Keratinocyte (primary cell): ENCODE measurements at regions not wholly inside any gene's neighbourhood (a gene's known extent, or its start where the extent isn't known, plus 50 kb on each side); places are given as distances from the start of the nearest gene placed in this dataset.

Experiments
- DNase-seq: peaks from one replicate; pipeline ENCODE4 v3.0.0-alpha.2; 2011; ENCODE audit warnings: low read depth, missing footprints, low spot score
- FAIRE-seq: peaks from 2 replicates; lab custom pipeline; 2011; peaks lifted over from hg19 to GRCh38; lab: Jason Lieb, UNC
- H2AFZ ChIP-seq: 2 replicates; pipeline ENCODE4 v1.6.0; 2012; ENCODE audit warnings: low read length, control low read depth, inconsistent platforms; ENCODE audit not compliant: control insufficient read depth
- H3K27ac ChIP-seq: 2 replicates; pipeline ENCODE4 v1.5.1; 2011; ENCODE audit warnings: low read length; ENCODE audit not compliant: control insufficient read depth, insufficient read depth
- H3K27me3 ChIP-seq: 3 replicates; pipeline ENCODE4 v1.6.0; 2011; ENCODE audit warnings: low read length; ENCODE audit not compliant: control insufficient read depth, insufficient read depth; ENCODE audit errors: extremely low read depth
- H3K36me3 ChIP-seq, 2 experiments: 2 replicates in 1 of 2; 3 replicates in 1 of 2; pipeline ENCODE4 v1.5.1; 2011; ENCODE audit warnings: low read length in 2 of 2, mild to moderate bottlenecking in 1 of 2; ENCODE audit not compliant: control insufficient read depth in 2 of 2, insufficient read depth in 2 of 2; ENCODE audit errors: extremely low read depth in 1 of 2
- H3K4me1 ChIP-seq: 3 replicates; pipeline ENCODE4 v1.5.1; 2011; ENCODE audit warnings: low read length; ENCODE audit not compliant: control insufficient read depth, insufficient read depth; ENCODE audit errors: extremely low read depth
- H3K4me2 ChIP-seq: 3 replicates; pipeline ENCODE4 v1.6.0; 2011; ENCODE audit warnings: low read depth, low read length; ENCODE audit not compliant: control insufficient read depth, insufficient read depth; ENCODE audit errors: extremely low read depth
- H3K4me3 ChIP-seq, 3 experiments: fragments of 200-600 bp in 1 of 3; sonication (generic) in 1 of 3; 2 replicates in 2 of 3; 3 replicates in 1 of 3; pipeline ENCODE4 v1.5.1; 2011 to 2016; ENCODE audit warnings: low read length in 3 of 3, mild to moderate bottlenecking in 3 of 3, control low read depth in 2 of 3, inconsistent platforms in 1 of 3, low read depth in 1 of 3, mixed read lengths in 1 of 3, mixed run types in 1 of 3, moderate library complexity in 1 of 3; ENCODE audit not compliant: control insufficient read depth in 2 of 3, insufficient read depth in 2 of 3; ENCODE audit errors: extremely low read depth in 1 of 3
- H3K79me2 ChIP-seq: 2 replicates; pipeline ENCODE4 v1.6.0; 2012; ENCODE audit warnings: low read length; ENCODE audit not compliant: control insufficient read depth, insufficient read depth
- H3K9ac ChIP-seq: 3 replicates; pipeline ENCODE4 v1.6.0; 2011; ENCODE audit warnings: low read length; ENCODE audit not compliant: control insufficient read depth, insufficient read depth; ENCODE audit errors: extremely low read depth
- H3K9me1 ChIP-seq: 3 replicates; pipeline ENCODE4 v1.6.0; 2011; ENCODE audit warnings: low read length; ENCODE audit not compliant: control insufficient read depth, insufficient read depth; ENCODE audit errors: extremely low read depth
- H3K9me3 ChIP-seq: 2 replicates; pipeline ENCODE4 v1.5.1; 2012; ENCODE audit warnings: low read depth, low read length; ENCODE audit not compliant: control insufficient read depth
- H4K20me1 ChIP-seq: 3 replicates; pipeline ENCODE4 v1.6.0; 2011; ENCODE audit warnings: low read length; ENCODE audit not compliant: control insufficient read depth, insufficient read depth; ENCODE audit errors: extremely low read depth
- CTCF ChIP-seq, 3 experiments: IDR thresholded peaks in 1 of 3; conservative IDR thresholded peaks in 1 of 3; optimal IDR thresholded peaks in 1 of 3; 2 replicates in 2 of 3; 3 replicates in 1 of 3; pipeline versions ENCODE3 to v1.5.1; 2011; ENCODE audit warnings: low read length in 3 of 3, mild to moderate bottlenecking in 3 of 3, moderate library complexity in 2 of 3, control low read depth in 1 of 3, inconsistent platforms in 1 of 3; ENCODE audit not compliant: insufficient read depth in 2 of 3; ENCODE audit errors: extremely low read depth in 1 of 3
- EZH2 ChIP-seq: IDR thresholded peaks from one replicate; pipeline ENCODE4 v1.6.1; 2012; ENCODE audit warnings: inconsistent platforms, mild to moderate bottlenecking, low read length, moderate library complexity
- dilution Hi-C: fragments of 300-500 bp; cut with MboI; formaldehyde crosslinking; loops from one replicate; pipeline ENCODE4 v1.7.0; 2020; ENCODE audit warnings: low sequenced_read_pairs; ENCODE audit not compliant: extremely low pct_ligation_motif_present

GRCh38 chr10:63696205-63696604, 175.0 kb downstream of the REEP3 start:
- dilution Hi-C loops = no loop called here
- H2AFZ ChIP-seq = no peak overlapping the region
- TF ChIP-seq CTCF (optimal IDR thresholded peaks at IDR 0.05 in 1 of 3, IDR thresholded peaks at IDR 0.05 in 1 of 3, conservative IDR thresholded peaks at IDR 0.05 in 1 of 3; ENCODE audit: extremely low read depth in 1 of 3, insufficient read depth in 2 of 3, low read length in 3 of 3) (no peak), EZH2 (no peak)
- no peak for FAIRE-seq
- H3K9me1 ChIP-seq = no peaks in the 10 kb centered on the region
- H3K27me3 ChIP-seq = no peaks in the 10 kb centered on the region
- no peak overlapping the region for H3K4me3 ChIP-seq
- no peak overlapping the region for H3K27ac ChIP-seq
- no peaks in the 10 kb centered on the region for H4K20me1 ChIP-seq
- H3K4me2 ChIP-seq = peak overlapping the region; percentile 12
- peaks cover 35% of the 10 kb centered on the region for H3K4me1 ChIP-seq
- no peaks in the 10 kb centered on the region for H3K79me2 ChIP-seq
- DNase-seq = no peak
- H3K9ac ChIP-seq = no peak overlapping the region
- H3K36me3 ChIP-seq = no peaks in the 10 kb centered on the region
- H3K9me3 ChIP-seq = no peaks in the 10 kb centered on the region

GRCh38 chr10:63697956-63698786, 177.0 kb downstream of the REEP3 start:
- H3K79me2 ChIP-seq = no peaks in the 10 kb centered on the region
- H3K4me2 ChIP-seq = no peak overlapping the region
- no peaks in the 10 kb centered on the region for H3K27me3 ChIP-seq
- peaks cover 38% of the 10 kb centered on the region for H3K4me1 ChIP-seq
- H3K27ac ChIP-seq = no peak overlapping the region
- no peak for DNase-seq
- no peak overlapping the region for H3K9ac ChIP-seq
- H4K20me1 ChIP-seq = no peaks in the 10 kb centered on the region
- no peak overlapping the region for H3K4me3 ChIP-seq
- H3K36me3 ChIP-seq = no peaks in the 10 kb centered on the region
- dilution Hi-C loops = no loop called here
- FAIRE-seq = no peak
- no peaks in the 10 kb centered on the region for H3K9me1 ChIP-seq
- no peak overlapping the region for H2AFZ ChIP-seq
- H3K9me3 ChIP-seq = no peaks in the 10 kb centered on the region
- TF ChIP-seq CTCF (optimal IDR thresholded peaks at IDR 0.05 in 1 of 3, IDR thresholded peaks at IDR 0.05 in 1 of 3, conservative IDR thresholded peaks at IDR 0.05 in 1 of 3; ENCODE audit: extremely low read depth in 1 of 3, insufficient read depth in 2 of 3, low read length in 3 of 3) (no peak), EZH2 (no peak)
